ENCODE measurements at regions not wholly inside any gene's neighbourhood (a gene's known extent, or its start where the extent isn't known, plus 50 kb on each side); places are given as distances from the start of the nearest gene placed in this dataset.

- TF ChIP-seq JUND (IDR thresholded peaks at IDR 0.05; ENCODE audit: low read depth), result no peak
- DNase-seq (ENCODE audit: low read depth in 1 of 2, low spot score in 1 of 2), result no peak
- in situ Hi-C loops (cut with HindIII; ENCODE audit: low pct_unique_long_range_greater_than_20kb, low sequenced_read_pairs), result no loop called here
Observed at GRCh38 chr6:19668710-19669109, 168.5 kb upstream of the ID4 start.

- in situ Hi-C loops (cut with HindIII; ENCODE audit: low pct_unique_long_range_greater_than_20kb, low sequenced_read_pairs), result no loop called here
- no peak for TF ChIP-seq JUND (IDR thresholded peaks at IDR 0.05; ENCODE audit: low read depth)
- DNase-seq (ENCODE audit: low read depth in 1 of 2, low spot score in 1 of 2), result peak in 1 of 2 experiments; percentile 47
Observed at GRCh38 chr6:19669206-19669605, 168.0 kb upstream of the ID4 start.

GRCh38 chr6:19682859-19683258 lies 154.3 kb upstream of the ID4 start:
- TF ChIP-seq JUND (IDR thresholded peaks at IDR 0.05; ENCODE audit: low read depth), result no peak
- no peak for DNase-seq (ENCODE audit: low read depth in 1 of 2, low spot score in 1 of 2)
- in situ Hi-C loops (cut with HindIII; ENCODE audit: low pct_unique_long_range_greater_than_20kb, low sequenced_read_pairs), result no loop called here

GRCh38 chr6:19690325-19691075 lies 146.7 kb upstream of the ID4 start:
- DNase-seq (ENCODE audit: low read depth in 1 of 2, low spot score in 1 of 2), result no peak
- in situ Hi-C loops (cut with HindIII; ENCODE audit: low pct_unique_long_range_greater_than_20kb, low sequenced_read_pairs), result no loop called here
- TF ChIP-seq JUND (IDR thresholded peaks at IDR 0.05; ENCODE audit: low read depth), result no peak

GRCh38 chr6:19691465-19692167 lies 145.6 kb upstream of the ID4 start:
- TF ChIP-seq JUND (IDR thresholded peaks at IDR 0.05; ENCODE audit: low read depth), result no peak
- in situ Hi-C loops (cut with HindIII; ENCODE audit: low pct_unique_long_range_greater_than_20kb, low sequenced_read_pairs), result no loop called here
- no peak for DNase-seq (ENCODE audit: low read depth in 1 of 2, low spot score in 1 of 2)

- in situ Hi-C loops (cut with HindIII; ENCODE audit: low pct_unique_long_range_greater_than_20kb, low sequenced_read_pairs), result no loop called here
- no peak for DNase-seq (ENCODE audit: low read depth in 1 of 2, low spot score in 1 of 2)
- no peak for TF ChIP-seq JUND (IDR thresholded peaks at IDR 0.05; ENCODE audit: low read depth)
Observed at GRCh38 chr6:19692506-19693298, 144.5 kb upstream of the ID4 start.

- DNase-seq (ENCODE audit: low read depth in 1 of 2, low spot score in 1 of 2), result no peak
- no peak for TF ChIP-seq JUND (IDR thresholded peaks at IDR 0.05; ENCODE audit: low read depth)
- in situ Hi-C loops (cut with HindIII; ENCODE audit: low pct_unique_long_range_greater_than_20kb, low sequenced_read_pairs), result no loop called here
Observed at GRCh38 chr6:19694697-19695096, 142.5 kb upstream of the ID4 start.

- no peak for TF ChIP-seq JUND (IDR thresholded peaks at IDR 0.05; ENCODE audit: low read depth)
- DNase-seq (ENCODE audit: low read depth in 1 of 2, low spot score in 1 of 2), result no peak
- in situ Hi-C loops (cut with HindIII; ENCODE audit: low pct_unique_long_range_greater_than_20kb, low sequenced_read_pairs), result no loop called here
Observed at GRCh38 chr6:19697744-19698290, 139.4 kb upstream of the ID4 start.

GRCh38 chr6:19699932-19700331 lies 137.2 kb upstream of the ID4 start:
- DNase-seq (ENCODE audit: low read depth in 1 of 2, low spot score in 1 of 2), result no peak
- no peak for TF ChIP-seq JUND (IDR thresholded peaks at IDR 0.05; ENCODE audit: low read depth)
- in situ Hi-C loops (cut with HindIII; ENCODE audit: low pct_unique_long_range_greater_than_20kb, low sequenced_read_pairs), result no loop called here

GRCh38 chr6:19705606-19706005 lies 131.6 kb upstream of the ID4 start:
- DNase-seq (ENCODE audit: low read depth in 1 of 2, low spot score in 1 of 2), result no peak
- in situ Hi-C loops (cut with HindIII; ENCODE audit: low pct_unique_long_range_greater_than_20kb, low sequenced_read_pairs), result no loop called here
- no peak for TF ChIP-seq JUND (IDR thresholded peaks at IDR 0.05; ENCODE audit: low read depth)

GRCh38 chr6:19712012-19712688 lies 125.0 kb upstream of the ID4 start:
- in situ Hi-C loops (cut with HindIII; ENCODE audit: low pct_unique_long_range_greater_than_20kb, low sequenced_read_pairs), result no loop called here
- DNase-seq (ENCODE audit: low read depth in 1 of 2, low spot score in 1 of 2), result no peak

GRCh38 chr6:19712998-19713397 lies 124.2 kb upstream of the ID4 start:
- TF ChIP-seq JUND (IDR thresholded peaks at IDR 0.05; ENCODE audit: low read depth), result no peak
- no peak for DNase-seq (ENCODE audit: low read depth in 1 of 2, low spot score in 1 of 2)
- in situ Hi-C loops (cut with HindIII; ENCODE audit: low pct_unique_long_range_greater_than_20kb, low sequenced_read_pairs), result no loop called here

More at GRCh38 chr6:19712012-19712688, 125.0 kb upstream of the ID4 start:
- TF ChIP-seq JUND (IDR thresholded peaks at IDR 0.05; ENCODE audit: low read depth), result no peak

Measured in T47D (cell line).